NCI-H510A treated with DMSO at 0.1 percent for 48 hours (cell line): ENCODE measurements at regions not wholly inside any gene's neighbourhood (a gene's known extent, or its start where the extent isn't known, plus 50 kb on each side); places are given as distances from the start of the nearest gene placed in this dataset.
A peak's percentile ranks its signal among the peaks of the same experiment; 100 is the strongest.
"Not testable (repeated sequence)": the region's sequence is repeated elsewhere in the genome, so short reads cannot be mapped to it uniquely, and the experiment has no call there.

ENCODE experiments used
- DNase-seq: peaks from one replicate; lab custom pipeline; 2025; lab: John Stamatoyannopoulos, UW

- DNase-seq, result no peak
Measured at GRCh38 chr7:32762925-32763293, 128.7 kb downstream of the KBTBD2 start.

GRCh38 chr7:32762206-32762924 is 129.2 kb downstream of the KBTBD2 start:
- not testable (repeated sequence) for DNase-seq

- DNase-seq, result no peak
Measured at GRCh38 chr7:32761451-32762205, 129.9 kb downstream of the KBTBD2 start.

GRCh38 chr7:32760755-32761154 is 130.8 kb downstream of the KBTBD2 start:
- DNase-seq, result not testable (repeated sequence)

GRCh38 chr7:32759859-32760258 is 131.7 kb downstream of the KBTBD2 start:
- not testable (repeated sequence) for DNase-seq

- not testable (repeated sequence) for DNase-seq
Measured at GRCh38 chr7:32753872-32754271, 137.7 kb downstream of the KBTBD2 start.

GRCh38 chr7:32748337-32748736 is 143.2 kb downstream of the KBTBD2 start:
- not testable (repeated sequence) for DNase-seq

GRCh38 chr7:32747443-32748148 is 144.0 kb downstream of the KBTBD2 start:
- DNase-seq, result not testable (repeated sequence)

GRCh38 chr7:32741853-32742476 is 149.6 kb downstream of the KBTBD2 start:
- not testable (repeated sequence) for DNase-seq

DNA sequence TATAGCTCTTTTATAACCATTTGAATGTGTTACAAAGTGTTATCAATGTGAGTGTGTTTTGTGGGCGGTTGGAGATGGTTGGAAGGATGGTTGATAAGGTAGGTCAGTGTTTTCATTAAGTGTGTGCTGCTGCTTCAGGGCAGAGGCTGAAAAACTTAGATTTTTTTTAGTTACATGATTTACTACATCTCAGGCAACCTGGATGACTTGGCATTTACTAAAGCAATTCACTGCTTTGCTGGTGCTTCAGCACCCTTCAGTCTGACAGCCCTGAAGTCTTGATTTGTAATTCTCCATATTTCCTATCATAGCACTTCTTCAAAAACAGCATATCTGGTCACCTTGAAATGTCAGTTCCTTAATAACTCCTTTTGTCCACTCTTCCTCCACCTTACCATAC is 151.8 kb downstream of the KBTBD2 start:
- not testable (repeated sequence) for DNase-seq

GRCh38 chr7:32738390-32738789 is 153.2 kb downstream of the KBTBD2 start:
- DNase-seq, result not testable (repeated sequence)

DNA sequence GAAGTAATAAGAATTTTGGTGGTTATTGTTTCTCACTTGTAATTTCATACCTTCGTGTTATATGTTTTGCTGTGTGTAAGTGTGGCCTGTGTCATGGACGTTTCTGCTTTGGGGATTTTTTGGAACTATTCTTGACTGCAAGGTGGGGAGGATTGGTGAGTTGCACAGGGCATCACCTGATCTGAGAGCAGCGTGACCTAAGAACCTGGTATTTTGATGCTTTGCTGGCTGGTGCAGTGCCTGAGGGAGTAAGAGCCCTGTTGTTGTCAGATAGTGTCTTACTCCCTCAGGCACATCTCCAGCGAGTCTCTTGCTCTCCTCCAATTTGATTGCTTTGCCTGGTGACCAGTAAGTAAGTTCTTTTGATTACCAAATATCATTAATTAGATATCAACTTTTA is 158.8 kb downstream of the KBTBD2 start:
- not testable (repeated sequence) for DNase-seq

GRCh38 chr7:32729335-32729675 is 162.3 kb downstream of the KBTBD2 start:
- peak; percentile 0 for DNase-seq

- DNase-seq, result peak; percentile 57
Measured at GRCh38 chr7:32728412-32729334, 162.9 kb downstream of the KBTBD2 start.

- peak; percentile 40 for DNase-seq
Measured at GRCh38 chr7:32727483-32728411, 163.8 kb downstream of the KBTBD2 start.

GRCh38 chr7:32722837-32723236 is 168.7 kb downstream of the KBTBD2 start:
- DNase-seq, result not testable (repeated sequence)

DNA sequence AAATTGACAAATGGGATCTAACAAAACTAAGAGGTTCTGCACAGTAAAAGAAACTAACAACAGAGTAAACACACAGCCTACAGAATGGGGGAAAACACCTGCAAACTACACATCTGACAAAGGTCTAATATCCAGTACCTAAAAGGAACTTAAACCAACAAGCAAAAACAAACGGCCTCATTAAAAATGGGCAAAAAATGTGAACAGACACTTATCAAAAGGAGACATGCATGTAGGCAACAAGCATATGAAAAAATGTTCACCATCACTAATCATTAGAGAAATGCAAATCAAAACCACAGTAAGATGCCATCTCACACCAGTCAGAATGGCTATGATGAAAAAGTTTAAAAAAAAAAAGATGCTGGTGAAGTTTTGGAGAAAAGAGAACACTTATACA is 197.4 kb downstream of the KBTBD2 start:
- DNase-seq, result no peak

DNA sequence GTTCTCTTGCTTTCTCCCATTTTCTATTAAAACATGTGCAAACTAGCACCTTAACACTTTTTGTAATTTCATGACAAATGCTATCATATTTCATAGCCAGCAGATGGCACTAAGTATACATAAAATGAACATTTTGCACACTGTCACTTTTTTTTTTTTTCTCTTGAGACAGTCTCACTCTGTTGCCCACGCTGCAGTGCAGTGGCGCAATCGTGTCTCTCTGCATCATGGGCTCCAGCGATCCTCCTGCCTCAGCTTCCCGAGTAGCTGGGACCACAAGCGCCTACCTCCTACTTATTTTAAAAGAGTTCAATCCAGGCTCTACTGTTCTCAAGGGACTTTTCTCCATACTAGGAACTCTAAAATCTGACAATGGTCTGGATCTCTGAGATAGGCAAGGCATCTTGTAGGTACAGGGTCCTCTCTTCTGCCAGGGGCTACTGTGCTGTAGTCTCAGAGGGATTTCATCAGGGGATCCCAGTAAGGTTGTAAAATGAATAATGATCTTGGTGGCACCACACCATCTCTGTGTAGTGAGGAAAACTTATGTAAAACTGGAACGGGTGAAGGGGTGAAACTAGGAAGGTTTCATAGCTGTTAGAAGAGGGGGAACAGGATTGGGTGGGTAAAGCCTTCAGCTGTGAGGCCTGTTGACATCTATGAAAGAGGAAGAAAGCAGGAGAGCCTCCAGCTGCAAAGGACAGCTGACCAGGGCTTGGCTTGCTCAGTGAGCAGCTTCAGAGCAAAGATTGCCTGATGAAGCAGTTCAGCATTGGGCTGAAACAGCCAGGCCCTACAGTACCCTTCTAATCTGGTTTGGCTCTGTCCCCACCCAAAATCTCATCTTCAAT is 196.9 kb downstream of the AVL9 start:
- DNase-seq, result not testable (repeated sequence)

DNA sequence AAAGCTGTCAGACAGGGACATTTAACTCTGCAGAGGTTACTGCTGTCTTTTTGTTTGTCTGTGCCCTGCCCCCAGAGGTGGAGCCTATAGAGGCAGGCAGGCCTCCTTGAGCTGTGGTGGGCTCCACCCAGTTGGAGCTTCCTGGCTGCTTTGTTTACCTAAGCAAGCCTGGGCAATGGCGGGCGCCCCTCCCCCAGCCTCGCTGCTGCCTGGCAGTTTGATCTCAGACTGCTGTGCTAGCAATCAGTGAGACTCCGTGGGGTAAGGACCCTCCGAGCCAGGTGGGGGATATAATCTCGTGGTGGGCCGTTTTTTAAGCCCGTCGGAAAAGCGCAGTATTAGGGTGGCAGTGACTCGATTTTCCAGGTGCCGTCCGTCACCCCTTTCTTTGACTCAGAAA is 192.8 kb downstream of the AVL9 start:
- DNase-seq, result not testable (repeated sequence)
